GM12878 (cell line): ENCODE measurements at regions not wholly inside any gene's neighbourhood (a gene's known extent, or its start where the extent isn't known, plus 50 kb on each side); places are given as distances from the start of the nearest gene placed in this dataset.
A peak's percentile ranks its signal among the peaks of the same experiment; 100 is the strongest.

Experiments
- ATAC-seq: fragments of 200-7000 bp; cut with Tn5 transposase; 3 replicates; pipeline ENCODE4 v1.9.1; 2020; ENCODE audit warnings: mild to moderate bottlenecking, moderate library complexity
- BruUV-seq: library from RNA; stranded (reverse); fragments of 400-500 nt; replicated peaks from 2 replicates; lab custom pipeline; 2021; lab: Mats Ljungman, UMichigan
- CTCF ChIA-PET: fragments of 300-600 bp; sonication (Branson Sonifier 250); formaldehyde crosslinking; extraction: SDS; loops from one replicate; lab custom pipeline; 2021; ENCODE audit warnings: inconsistent platforms; lab: Yijun Ruan, JAX
- POLR2A ChIA-PET: fragments of 350-600 bp; formaldehyde crosslinking; extraction: SDS; loops from one replicate; lab custom pipeline; 2021; ENCODE audit warnings: inconsistent platforms; lab: Charles Lee
- RAD21 ChIA-PET: fragments of 300-600 bp; sonication (Branson Sonifier 250); formaldehyde crosslinking; loops from one replicate; lab custom pipeline; 2023; ENCODE audit warnings: antibody characterized with exemption; ENCODE audit not compliant: unreplicated experiment; lab: Charles Lee
- SMC1A ChIA-PET: fragments of 300-600 bp; sonication (Branson Sonifier 250); formaldehyde crosslinking; loops from one replicate; lab custom pipeline; 2023; ENCODE audit not compliant: unreplicated experiment, uncharacterized antibody; lab: Charles Lee
- DNase-seq: peaks from one replicate; pipeline ENCODE4 v3.0.0-alpha.2; 2011; ENCODE audit warnings: low read depth, low spot score
- FAIRE-seq: peaks from 3 replicates; lab custom pipeline; 2011; peaks lifted over from hg19 to GRCh38; lab: Jason Lieb, UNC
- H2AFZ ChIP-seq: 2 replicates; pipeline ENCODE4 v1.6.0; 2011; ENCODE audit warnings: low read depth, low read length, control low read depth; ENCODE audit not compliant: control insufficient read depth
- H3K27ac ChIP-seq: 2 replicates; pipeline ENCODE4 v1.5.1; 2011; ENCODE audit warnings: control low read depth; ENCODE audit not compliant: control insufficient read depth, insufficient read depth
- H3K27me3 ChIP-seq, 2 experiments: replicated peaks in 1 of 2; 2 replicates each; pipeline versions ENCODE4 v1.6.0 to v1.6.1; 2011; ENCODE audit warnings: low read length in 1 of 2; ENCODE audit not compliant: control insufficient read depth in 2 of 2, insufficient read depth in 2 of 2
- H3K36me3 ChIP-seq, 2 experiments: 2 replicates each; pipeline ENCODE4 v1.5.1; 2011; ENCODE audit warnings: low read length in 1 of 2; ENCODE audit not compliant: control insufficient read depth in 2 of 2, insufficient read depth in 2 of 2
- H3K4me1 ChIP-seq: 2 replicates; pipeline ENCODE4 v1.6.1; 2011; ENCODE audit warnings: mild to moderate bottlenecking, low read length, moderate library complexity, mixed read lengths; ENCODE audit not compliant: control insufficient read depth, insufficient read depth
- H3K4me2 ChIP-seq: 2 replicates; pipeline ENCODE4 v1.6.0; 2011; ENCODE audit warnings: control low read depth; ENCODE audit not compliant: control insufficient read depth, insufficient read depth
- H3K4me3 ChIP-seq: fragments of 200-600 bp; sonication (generic); 2 replicates; pipeline ENCODE4 v1.5.1; 2016
- H3K79me2 ChIP-seq: 2 replicates; pipeline ENCODE4 v1.6.0; 2011; ENCODE audit warnings: low read length; ENCODE audit not compliant: control insufficient read depth, insufficient read depth
- H3K9ac ChIP-seq: 2 replicates; pipeline ENCODE4 v1.8.0; 2011; ENCODE audit warnings: low read length, control low read depth, mixed read lengths; ENCODE audit not compliant: control insufficient read depth, insufficient read depth
- H3K9me3 ChIP-seq: replicated peaks from 3 replicates; pipeline ENCODE4 v1.5.1; 2011; ENCODE audit warnings: mild to moderate bottlenecking, low read length; ENCODE audit not compliant: control insufficient read depth, insufficient read depth
- H4K20me1 ChIP-seq: 2 replicates; pipeline ENCODE4 v1.6.0; 2011; ENCODE audit not compliant: control insufficient read depth, insufficient read depth
- BACH1 ChIP-seq: fragments of 450-650 bp; IDR thresholded peaks from 2 replicates; pipeline ENCODE4 v1.6.1; 2017; ENCODE audit warnings: mild to moderate bottlenecking, borderline replicate concordance
- CHD2 ChIP-seq: IDR thresholded peaks from 2 replicates; pipeline ENCODE4 v1.6.1; 2011; ENCODE audit warnings: low read depth, low read length, improper control_type of control experiment, borderline replicate concordance
- CHD4 ChIP-seq: fragments of 200-600 bp; sonication (generic); IDR thresholded peaks from 2 replicates; pipeline ENCODE4 v1.6.1; 2016; ENCODE audit warnings: mild to moderate bottlenecking
- CREM ChIP-seq: IDR thresholded peaks from 2 replicates; pipeline ENCODE4 v1.6.1; 2014; ENCODE audit warnings: antibody characterized with exemption, low read depth
- E2F8 ChIP-seq: fragments of 450-650 bp; IDR thresholded peaks from 2 replicates; pipeline ENCODE4 v1.6.1; 2018; ENCODE audit warnings: mild to moderate bottlenecking, low read depth, moderate library complexity; ENCODE audit not compliant: partially characterized antibody
- E4F1 ChIP-seq: fragments of 450-650 bp; IDR thresholded peaks from 2 replicates; pipeline ENCODE4 v1.6.1; 2018; ENCODE audit warnings: borderline replicate concordance, mild to moderate bottlenecking; ENCODE audit not compliant: partially characterized antibody
- GABPA ChIP-seq: IDR thresholded peaks from 2 replicates; pipeline ENCODE4 v1.6.1; 2014; ENCODE audit warnings: antibody characterized with exemption, low read depth, mild to moderate bottlenecking, inconsistent platforms
- IKZF2 ChIP-seq, 2 experiments: fragments of 450-650 bp; IDR thresholded peaks; 2 replicates each; pipeline ENCODE4 v1.6.1; 2017; ENCODE audit warnings: mild to moderate bottlenecking in 2 of 2, moderate library complexity in 2 of 2
- MEF2B ChIP-seq: fragments of 450-650 bp; IDR thresholded peaks from 2 replicates; pipeline ENCODE4 v1.6.1; 2018; ENCODE audit warnings: mild to moderate bottlenecking, moderate library complexity; ENCODE audit not compliant: partially characterized antibody, poor library complexity, severe bottlenecking
- MXI1 ChIP-seq: fragments of 150-350 bp; IDR thresholded peaks from 2 replicates; pipeline ENCODE4 v1.6.1; 2011; ENCODE audit warnings: low read depth, mild to moderate bottlenecking, inconsistent platforms, low read length, improper control_type of control experiment
- RAD51 ChIP-seq: fragments of 450-650 bp; IDR thresholded peaks from 2 replicates; pipeline ENCODE4 v1.6.1; 2016; ENCODE audit warnings: moderate library complexity, mild to moderate bottlenecking, inconsistent platforms
- RB1 ChIP-seq: fragments of 450-650 bp; formaldehyde crosslinking; IDR thresholded peaks from 2 replicates; pipeline ENCODE4 v1.6.1; 2017; ENCODE audit warnings: mild to moderate bottlenecking, borderline replicate concordance
- RCOR1 ChIP-seq: conservative IDR thresholded peaks from 2 replicates; pipeline ENCODE4 v1.6.1; 2012; ENCODE audit warnings: low read depth, low read length, improper control_type of control experiment
- RUNX3 ChIP-seq: IDR thresholded peaks from 2 replicates; pipeline ENCODE4 v1.6.1; 2012; ENCODE audit warnings: low read length, inconsistent platforms
- SMC3 ChIP-seq: IDR thresholded peaks from 2 replicates; pipeline ENCODE4 v1.6.1; 2011; ENCODE audit warnings: low read length, improper control_type of control experiment, borderline replicate concordance
- SREBF2 ChIP-seq: IDR thresholded peaks from 2 replicates; pipeline ENCODE4 v1.6.1; 2012; ENCODE audit warnings: mild to moderate bottlenecking, low read length
- ZNF24 ChIP-seq: fragments of 450-650 bp; IDR thresholded peaks from 2 replicates; pipeline ENCODE4 v1.6.1; 2017; ENCODE audit warnings: antibody characterized with exemption, mild to moderate bottlenecking
- WGBS: methylation state at CpG from one replicate; pipeline ENCODE4 v1.1.6; 2016; ENCODE audit warnings: low lambda C conversion rate; ENCODE audit not compliant: insufficient replicate concordance, insufficient coverage; ENCODE audit errors: missing lambda C conversion rate; 5-methylcytosine and 5-hydroxymethylcytosine counted together
- in situ Hi-C: fragments of 300-500 bp; cut with MboI; formaldehyde crosslinking; loops from 9 replicates; pipeline ENCODE4 v1.14.3; 2018; ENCODE audit warnings: mixed read lengths
- intact Hi-C: fragments of 100-400 bp; cut with micrococcal nuclease; formaldehyde crosslinking; loops from one replicate; pipeline ENCODE4 v1.14.2; 2022; ENCODE audit not compliant: unreplicated experiment

GRCh38 chr11:95661162-95661561 is 128.4 kb downstream of the FAM76B start:
- ATAC-seq, result peak; percentile 72
- POLR2A ChIA-PET, result interaction anchor here (0.5 kb wide), 1 partner anchor 9 kb away, joined by 5 read pairs; no protein-coding TSS in a partner anchor
- H3K9me3 ChIP-seq, result no peaks in the 10 kb centered on the region

More at GRCh38 chr11:95661162-95661561, 128.4 kb downstream of the FAM76B start:
- no peak for DNase-seq
- TF ChIP-seq E4F1 (no peak), BACH1 (no peak), RCOR1 (no peak), MXI1 (no peak), RUNX3 (no peak), CREM (no peak), IKZF2 (IDR thresholded peaks at IDR 0.05) (no peak), ZNF24 (no peak), SMC3 (no peak), MEF2B (no peak), CHD2 (no peak), E2F8 (no peak), RAD51 (no peak), CHD4 (no peak), RB1 (no peak), GABPA (no peak), SREBF2 (no peak)
- Histone ChIP-seq H3K79me2 (no peaks in the 10 kb centered on the region), H3K4me1 (no peaks in the 10 kb centered on the region), H3K4me3 (no peak overlapping the region), H3K36me3 (no peaks in the 10 kb centered on the region), H3K4me2 (no peak overlapping the region), H4K20me1 (no peaks in the 10 kb centered on the region), H2AFZ (no peak overlapping the region), H3K9ac (no peak overlapping the region), H3K27ac (no peak overlapping the region), H3K27me3 (no peaks in the 10 kb centered on the region)
- peak; percentile 18 for FAIRE-seq
- SMC1A ChIA-PET, result interaction anchor here (1.2 to 2.7 kb wide), 9 partner anchors 12 to 97 kb away, joined by 3 to 14 read pairs (median 5); no protein-coding TSS in a partner anchor
- RAD21 ChIA-PET, result interaction anchor here (0.8 to 1.9 kb wide), 7 partner anchors 19 to 507 kb away, joined by 3 to 10 read pairs (median 4); partner anchors contain the start of gene SESN3
- in situ Hi-C loops, result no loop called here
- BruUV-seq, result no TSS peak
- CTCF ChIA-PET, result interaction anchor here (1.2 to 2.5 kb wide), 3 partner anchors 19 to 509 kb away, joined by 3 to 11 read pairs (median 4); no protein-coding TSS in a partner anchor
- intact Hi-C loops, result no loop called here
- WGBS, result 89% methylated on average over 2 of the region's 2 CpGs
